GM19324 (cell line): ENCODE measurements at regions not wholly inside any gene's neighbourhood (a gene's known extent, or its start where the extent isn't known, plus 50 kb on each side); places are given as distances from the start of the nearest gene placed in this dataset.

Experiments used
- ATAC-seq: cut with Tn5 transposase; IDR thresholded peaks from one replicate; pipeline ENCODE4 v1.9.1; 2021; ENCODE audit warnings: mild to moderate bottlenecking, moderate library complexity; ENCODE audit not compliant: unreplicated experiment, low FRiP score

- no peak for ATAC-seq
These were observed 84.6 kb upstream of the RFX8 start for GRCh38 chr2:101559551-101559950.

DNA sequence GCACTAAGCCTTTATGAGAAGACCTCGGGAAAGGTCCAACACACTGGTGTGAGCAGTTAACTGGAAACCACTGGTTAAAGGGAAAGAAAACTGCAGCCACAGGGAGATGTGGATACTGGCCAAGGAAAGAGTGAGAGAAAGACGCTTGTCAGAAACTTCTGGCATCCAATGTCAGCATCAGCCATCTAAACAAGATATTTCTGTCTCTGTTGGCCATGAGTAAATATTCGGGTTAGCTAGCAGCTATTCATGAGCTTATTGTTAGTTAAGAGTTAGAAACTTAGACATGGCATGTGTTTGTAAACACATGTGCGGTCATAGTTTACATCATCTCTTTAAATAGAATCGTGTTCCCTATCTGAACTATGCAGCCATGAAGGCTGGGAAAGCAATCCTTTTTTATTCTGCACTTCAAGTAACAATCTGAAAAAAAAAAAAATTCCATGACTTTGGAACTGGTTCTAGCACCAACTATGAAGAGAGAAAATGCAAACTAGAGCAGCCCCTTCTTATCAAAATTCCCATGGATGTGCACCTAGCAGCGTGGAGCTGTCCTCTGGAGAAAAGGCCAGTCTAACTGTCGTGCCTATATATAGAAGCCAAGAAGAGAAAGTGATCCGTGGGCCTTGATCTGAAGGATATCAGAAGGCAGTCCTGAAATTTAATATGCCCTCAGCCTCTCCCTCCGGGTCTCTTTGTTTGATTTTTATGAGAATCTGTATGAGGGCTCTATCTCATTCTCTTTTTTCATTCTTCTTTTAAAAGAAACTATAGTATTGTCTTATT, 84.0 kb upstream of the RFX8 start:
- no peak for ATAC-seq

GRCh38 chr2:101556033-101556459, 81.1 kb upstream of the RFX8 start:
- ATAC-seq = no peak

GRCh38 chr2:101551336-101551888, 76.5 kb upstream of the RFX8 start:
- ATAC-seq = no peak

- no peak for ATAC-seq
These were observed 75.6 kb upstream of the RFX8 start for GRCh38 chr2:101550555-101550954.

DNA sequence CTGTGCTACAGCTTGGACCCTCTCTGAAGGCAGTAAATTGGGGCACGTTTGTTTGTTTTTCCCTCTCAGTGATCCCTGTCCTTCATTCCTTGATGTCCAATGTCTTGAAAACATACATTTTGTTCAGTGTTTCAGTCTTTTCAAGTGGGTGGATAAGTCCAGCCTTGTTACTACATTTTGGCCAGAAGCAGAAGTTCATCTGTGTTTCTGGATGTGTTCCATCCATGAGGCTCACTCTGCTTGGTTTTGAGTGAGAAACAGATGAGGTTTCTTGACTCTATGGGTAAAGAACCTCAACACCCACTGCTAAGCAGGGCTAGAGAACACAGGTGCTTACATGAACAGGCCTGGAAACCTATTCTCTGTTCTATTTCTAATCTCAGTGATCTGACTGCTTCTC, 74.5 kb upstream of the RFX8 start:
- no peak for ATAC-seq

DNA sequence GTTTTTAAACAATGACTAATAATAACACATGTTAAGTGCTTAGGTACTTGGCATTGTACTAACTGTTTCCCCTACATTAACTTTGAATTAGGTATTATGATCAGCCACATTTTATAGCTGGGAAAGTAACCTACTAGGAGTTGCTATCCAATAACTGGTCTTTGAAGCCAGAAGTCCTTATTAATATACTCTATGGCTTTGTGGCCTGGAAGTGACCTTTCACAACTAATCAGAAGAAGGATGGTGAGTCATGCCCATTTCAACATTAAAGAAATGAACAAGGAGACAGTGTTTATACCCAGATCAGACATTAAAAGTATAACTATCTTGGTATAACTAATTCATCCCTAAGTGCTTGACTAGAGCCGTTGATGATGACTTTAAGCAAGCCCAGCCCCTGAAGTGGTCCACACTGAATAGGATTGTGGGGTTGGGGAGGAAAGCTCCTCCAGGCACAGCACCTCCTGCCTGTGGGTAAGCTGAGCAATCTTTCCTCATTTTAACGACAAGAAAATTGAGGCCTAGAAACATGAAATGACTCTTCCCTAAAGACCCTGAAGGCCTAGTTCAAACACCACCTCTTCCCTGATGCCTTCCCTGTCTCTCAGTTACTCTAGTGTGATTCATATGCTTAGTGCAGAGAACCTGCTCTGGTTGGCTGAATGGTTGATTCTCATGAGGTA, 71.6 kb upstream of the RFX8 start:
- ATAC-seq = no peak

- ATAC-seq = no peak
These were observed 71.0 kb upstream of the RFX8 start for GRCh38 chr2:101545950-101546349.

DNA sequence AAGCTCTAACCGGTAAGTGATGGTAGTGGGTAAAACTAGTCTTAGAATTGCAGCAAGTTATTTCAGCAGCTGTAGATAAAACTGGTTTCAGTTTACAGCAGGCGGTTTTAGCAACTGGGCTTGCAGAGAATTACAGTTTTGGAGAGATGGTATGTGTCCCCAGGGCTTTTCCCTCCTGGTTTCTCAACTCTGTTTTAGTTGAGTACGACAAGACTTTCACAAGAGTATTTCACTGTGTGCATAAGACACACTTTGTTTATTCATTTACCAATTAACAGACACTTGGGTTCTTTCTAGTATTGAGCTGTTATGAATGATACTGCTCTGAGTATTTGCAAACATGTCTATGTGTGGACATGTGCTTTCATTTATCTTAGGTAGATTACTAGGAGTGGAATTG, 65.6 kb upstream of the RFX8 start:
- ATAC-seq = no peak

DNA sequence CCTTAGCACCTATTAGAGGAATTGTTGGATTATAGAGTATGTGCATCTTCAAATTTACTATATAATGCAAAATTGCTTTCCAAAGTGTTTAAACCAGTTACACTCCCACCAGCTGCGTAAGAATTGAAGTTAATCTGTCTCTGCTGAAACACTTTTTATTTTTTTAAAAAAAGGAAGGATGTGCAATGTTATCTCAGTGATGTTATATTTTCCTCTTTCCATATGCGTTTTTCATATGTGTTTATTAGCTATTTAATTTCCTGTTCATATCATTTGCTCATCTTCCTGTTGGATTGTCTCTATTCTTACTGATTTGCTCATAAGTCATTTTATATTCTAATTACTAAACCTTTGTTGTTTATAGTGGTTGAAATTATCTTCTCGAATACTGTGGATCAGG, 63.2 kb upstream of the RFX8 start:
- ATAC-seq = no peak

- ATAC-seq = no peak
These were observed 59.3 kb upstream of the RFX8 start for GRCh38 chr2:101534149-101534611.

- ATAC-seq = no peak
These were observed 58.7 kb upstream of the RFX8 start for GRCh38 chr2:101533561-101534148.

GRCh38 chr2:101528501-101528900, 53.6 kb upstream of the RFX8 start:
- ATAC-seq = no peak

- ATAC-seq = no peak
These were observed 50.0 kb upstream of the RFX8 start for GRCh38 chr2:101524806-101525430.
